GM19035 (cell line): ENCODE measurements at regions not wholly inside any gene's neighbourhood (a gene's known extent, or its start where the extent isn't known, plus 50 kb on each side); places are given as distances from the start of the nearest gene placed in this dataset.
"Not testable (repeated sequence)": the region's sequence is repeated elsewhere in the genome, so short reads cannot be mapped to it uniquely, and the experiment has no call there.

ENCODE experiments used
- ATAC-seq: cut with Tn5 transposase; IDR thresholded peaks from one replicate; pipeline ENCODE4 v1.9.1; 2021; ENCODE audit not compliant: unreplicated experiment

DNA sequence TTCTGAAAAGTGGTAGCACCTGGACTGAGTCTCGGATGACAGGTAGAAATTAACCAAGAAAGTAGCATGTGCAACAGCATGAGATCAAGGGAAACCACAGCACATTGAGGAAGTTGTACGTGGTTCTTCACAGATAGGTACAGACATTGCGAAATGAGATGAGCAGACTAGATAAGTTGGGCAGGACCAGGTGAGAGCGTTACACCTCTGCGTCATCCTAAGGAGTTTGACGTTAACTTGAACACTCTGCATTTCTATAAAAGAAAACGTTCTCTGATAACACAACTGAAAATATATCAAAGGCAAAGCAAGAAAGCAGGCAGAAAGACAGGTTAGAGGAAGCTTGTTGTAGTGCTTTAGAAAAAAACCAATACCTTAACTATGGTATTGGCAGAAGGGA lies 98.5 kb upstream of the RASSF8 start:
- no peak for ATAC-seq

DNA sequence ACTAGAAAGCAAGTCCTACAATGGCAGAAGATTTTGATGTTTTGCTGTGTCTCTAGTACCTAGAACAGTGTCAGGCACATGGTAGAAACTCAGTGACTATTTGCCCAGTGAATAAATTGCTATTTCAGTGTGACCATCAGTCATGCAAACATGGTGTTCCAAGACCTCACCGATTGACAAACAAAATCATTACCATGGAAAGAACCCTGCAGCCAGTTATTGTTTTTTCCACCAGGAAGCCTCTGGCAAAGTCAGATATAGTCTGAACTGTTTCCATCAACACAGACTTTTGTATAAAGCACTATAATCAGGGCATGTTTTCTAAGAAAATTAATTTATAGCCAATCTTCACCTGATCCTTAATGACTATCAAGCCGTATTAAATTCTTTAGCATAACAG lies 97.3 kb upstream of the RASSF8 start:
- no peak for ATAC-seq

DNA sequence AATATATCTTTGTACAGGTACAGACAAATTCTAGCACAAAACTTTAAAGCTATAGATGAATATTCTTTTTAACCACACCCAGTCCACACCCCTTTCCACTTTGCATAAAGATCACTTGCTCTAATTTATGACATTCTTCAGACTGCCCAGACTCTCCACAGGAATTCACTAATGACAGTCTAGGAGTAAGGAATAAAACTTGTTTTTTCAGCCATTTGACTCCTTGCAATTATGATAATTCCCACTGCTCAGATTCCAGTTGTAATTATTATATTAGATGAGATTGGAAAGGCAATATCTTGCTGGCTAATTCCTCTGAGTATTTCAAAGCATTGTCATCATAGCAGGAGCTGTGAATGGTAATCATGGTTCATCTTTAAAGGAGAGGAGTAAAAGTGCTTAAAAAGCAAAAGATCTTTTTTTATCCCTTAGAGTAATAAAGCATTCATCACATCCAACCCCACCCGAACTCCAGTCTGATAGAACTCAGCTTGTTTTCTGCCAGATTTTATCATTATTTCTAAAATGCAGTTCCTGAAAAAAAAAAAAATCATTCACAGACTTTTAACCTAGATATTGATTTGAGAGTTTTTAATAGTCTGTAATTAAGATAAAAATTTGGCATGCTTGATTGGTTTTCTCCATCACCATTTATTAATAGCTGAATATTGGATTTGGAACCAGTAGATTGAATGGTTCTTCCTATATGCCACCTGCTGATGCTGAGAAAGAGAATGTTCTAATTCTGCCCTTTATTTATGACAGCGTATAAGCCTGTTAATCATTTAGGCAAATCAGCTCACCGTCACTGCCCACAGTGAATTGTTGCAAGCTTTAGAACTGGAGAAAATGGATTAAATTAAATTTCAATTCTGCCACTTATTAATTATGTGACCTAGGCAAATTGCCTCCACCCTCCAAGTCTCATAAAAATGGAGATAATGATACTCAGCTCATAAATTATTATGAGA lies 93.9 kb upstream of the RASSF8 start:
- no peak for ATAC-seq

DNA sequence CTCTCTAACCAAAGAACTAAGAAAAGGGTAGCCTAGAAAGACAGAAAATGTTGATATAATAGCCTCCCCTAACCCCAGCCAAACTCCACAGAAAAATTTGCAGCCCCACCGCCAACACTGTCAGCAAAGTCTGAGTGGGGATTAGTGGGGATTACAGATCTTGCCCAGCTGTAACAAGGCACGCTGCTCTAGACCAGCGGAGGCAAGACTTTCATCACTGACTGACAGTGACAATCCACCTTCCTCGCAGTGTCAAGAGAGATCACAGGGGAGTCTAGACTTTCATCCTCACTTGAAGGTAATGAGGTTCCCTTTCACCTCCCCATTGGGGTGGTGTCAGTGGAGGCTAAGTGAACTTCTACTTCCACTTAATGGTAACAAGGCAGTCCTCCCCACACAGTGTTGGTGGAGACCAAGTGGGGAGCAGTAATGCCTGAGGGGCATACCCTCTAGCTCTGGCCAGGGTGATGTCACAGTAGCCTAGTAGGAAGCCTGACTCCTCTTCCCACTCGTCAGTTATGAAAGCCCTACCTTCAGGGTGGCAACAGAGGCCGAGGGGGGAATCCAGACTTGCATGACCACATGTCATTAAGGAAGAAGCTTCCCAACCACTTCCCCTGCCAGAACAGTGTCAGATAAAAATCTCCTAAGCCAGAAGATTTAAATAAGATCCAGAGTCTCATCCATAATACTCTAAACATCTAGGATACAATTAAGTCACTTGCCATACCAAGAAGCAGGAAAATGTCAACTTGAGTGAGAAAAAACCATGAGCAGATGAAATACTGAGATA lies 91.7 kb upstream of the RASSF8 start:
- no peak for ATAC-seq

DNA sequence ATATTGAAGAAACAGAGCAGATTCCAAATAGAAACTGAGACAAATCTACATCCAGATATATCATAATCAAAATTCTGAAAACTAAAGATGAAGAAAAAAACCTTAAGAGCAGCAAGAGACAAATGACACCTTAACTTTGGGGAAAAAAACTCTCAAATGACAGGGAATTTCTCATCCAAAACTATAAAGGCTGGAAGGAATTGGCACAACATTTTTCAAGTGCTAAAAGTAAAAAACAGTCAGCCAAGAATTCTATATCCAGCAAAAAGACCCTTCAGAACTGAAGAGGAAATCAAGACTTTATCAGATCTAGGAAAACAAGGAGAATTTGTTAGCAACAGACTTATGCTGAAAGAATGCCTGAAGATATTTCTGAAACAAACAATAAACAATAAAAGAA lies 90.3 kb upstream of the RASSF8 start:
- no peak for ATAC-seq

DNA sequence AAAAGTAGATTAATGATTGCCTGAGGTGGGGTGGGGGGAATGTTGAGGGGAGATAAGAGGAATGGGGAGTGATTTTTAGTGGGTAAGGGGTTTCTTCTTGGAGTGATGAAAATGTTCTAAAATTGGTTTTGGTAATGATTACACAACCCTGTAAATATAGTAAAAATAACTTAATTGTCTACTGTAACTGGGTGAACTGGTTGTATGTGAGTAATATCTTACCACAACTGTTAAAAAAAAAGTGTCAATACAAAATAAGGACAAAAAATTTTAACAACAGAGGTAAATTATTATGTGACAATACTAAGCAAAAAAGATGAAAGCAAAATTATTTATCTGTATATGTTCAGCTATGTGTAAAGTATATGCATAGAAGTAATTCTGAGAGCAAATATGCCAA lies 86.3 kb upstream of the RASSF8 start:
- ATAC-seq = no peak

DNA sequence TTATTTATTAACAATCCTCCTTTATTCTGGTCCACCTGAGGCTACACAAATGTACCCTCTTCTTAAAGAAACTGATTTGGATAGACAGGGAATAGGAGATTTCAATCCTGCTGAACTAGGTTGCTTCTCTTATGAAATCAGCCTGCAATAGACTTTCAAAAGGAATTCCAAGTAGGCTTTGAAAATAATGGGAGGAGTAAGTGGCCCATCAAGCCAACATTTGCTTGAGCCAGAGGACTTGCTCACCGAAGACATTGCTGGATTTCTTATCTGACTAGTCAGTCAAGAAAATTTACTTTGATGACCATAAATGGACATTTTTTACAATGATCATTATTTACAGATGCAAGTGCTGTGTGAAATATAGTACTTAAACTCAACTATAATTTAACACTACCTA lies 82.8 kb upstream of the RASSF8 start:
- ATAC-seq = no peak

DNA sequence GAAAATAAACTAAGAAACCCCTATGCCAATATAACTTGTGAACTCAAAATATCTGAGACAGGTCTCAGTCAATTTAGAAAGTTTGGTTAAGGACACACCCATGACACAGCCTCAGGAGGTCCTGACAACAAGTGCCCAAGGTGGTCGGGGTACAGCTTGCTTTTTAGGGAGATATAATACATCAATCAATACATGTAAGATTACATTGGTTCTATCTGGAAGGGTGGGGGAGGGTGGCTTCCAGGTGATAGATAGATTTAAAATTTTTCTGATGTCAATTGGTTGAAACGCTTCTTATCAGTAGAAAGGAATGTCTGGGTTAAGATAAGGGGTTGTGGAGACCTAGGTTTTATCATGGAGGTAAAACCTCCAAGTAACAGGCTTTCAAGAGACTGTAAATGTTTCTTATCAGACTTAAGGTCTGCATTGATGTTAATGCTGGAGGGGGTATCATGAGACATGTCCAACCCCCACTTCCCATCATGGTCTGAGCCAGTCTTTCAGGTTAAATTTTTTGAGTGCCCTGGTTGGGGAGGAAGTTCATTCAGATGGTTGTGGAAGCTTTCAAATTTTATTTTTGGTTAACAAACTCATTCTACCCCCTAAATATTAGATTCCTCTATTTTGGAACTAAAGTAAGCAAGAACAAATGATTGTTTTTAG lies 82.0 kb upstream of the RASSF8 start:
- no peak for ATAC-seq

DNA sequence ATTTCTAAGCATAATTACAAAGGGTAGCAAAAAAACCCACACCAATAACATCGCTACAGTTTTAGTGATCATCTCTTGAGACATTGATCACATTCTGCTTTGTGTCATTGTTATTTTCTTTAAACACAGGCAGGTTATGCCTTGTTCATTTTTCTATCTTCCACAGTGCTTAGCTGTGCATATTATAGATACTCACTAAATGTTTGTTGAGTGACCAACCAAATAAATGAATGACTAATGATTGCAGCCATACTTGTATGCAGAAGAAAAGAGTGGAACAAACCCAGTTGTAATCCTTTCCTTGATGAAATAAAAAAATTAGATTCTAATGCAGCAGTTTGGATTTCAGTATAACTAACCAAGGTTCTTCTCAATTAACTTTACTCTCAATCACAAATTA lies 81.0 kb upstream of the RASSF8 start:
- no peak for ATAC-seq

DNA sequence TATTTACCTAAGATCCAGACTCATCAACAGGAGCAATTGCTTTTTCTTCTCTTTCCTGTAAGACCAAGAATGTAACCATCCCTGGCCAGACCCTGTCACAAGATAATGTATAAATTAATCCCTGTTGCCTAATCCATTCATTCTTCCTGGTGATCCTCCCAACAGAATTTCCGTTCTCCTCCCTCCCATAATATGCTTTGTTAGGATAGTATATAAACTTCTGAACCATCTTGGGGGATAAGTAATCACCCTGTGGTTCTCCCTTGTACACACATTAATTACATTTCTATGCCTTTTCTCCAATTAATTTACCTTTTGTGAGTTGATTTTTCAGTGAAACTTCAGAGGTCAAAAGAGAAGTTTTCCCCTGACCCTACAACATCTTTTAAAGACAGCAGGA lies 76.2 kb upstream of the RASSF8 start:
- no peak for ATAC-seq

DNA sequence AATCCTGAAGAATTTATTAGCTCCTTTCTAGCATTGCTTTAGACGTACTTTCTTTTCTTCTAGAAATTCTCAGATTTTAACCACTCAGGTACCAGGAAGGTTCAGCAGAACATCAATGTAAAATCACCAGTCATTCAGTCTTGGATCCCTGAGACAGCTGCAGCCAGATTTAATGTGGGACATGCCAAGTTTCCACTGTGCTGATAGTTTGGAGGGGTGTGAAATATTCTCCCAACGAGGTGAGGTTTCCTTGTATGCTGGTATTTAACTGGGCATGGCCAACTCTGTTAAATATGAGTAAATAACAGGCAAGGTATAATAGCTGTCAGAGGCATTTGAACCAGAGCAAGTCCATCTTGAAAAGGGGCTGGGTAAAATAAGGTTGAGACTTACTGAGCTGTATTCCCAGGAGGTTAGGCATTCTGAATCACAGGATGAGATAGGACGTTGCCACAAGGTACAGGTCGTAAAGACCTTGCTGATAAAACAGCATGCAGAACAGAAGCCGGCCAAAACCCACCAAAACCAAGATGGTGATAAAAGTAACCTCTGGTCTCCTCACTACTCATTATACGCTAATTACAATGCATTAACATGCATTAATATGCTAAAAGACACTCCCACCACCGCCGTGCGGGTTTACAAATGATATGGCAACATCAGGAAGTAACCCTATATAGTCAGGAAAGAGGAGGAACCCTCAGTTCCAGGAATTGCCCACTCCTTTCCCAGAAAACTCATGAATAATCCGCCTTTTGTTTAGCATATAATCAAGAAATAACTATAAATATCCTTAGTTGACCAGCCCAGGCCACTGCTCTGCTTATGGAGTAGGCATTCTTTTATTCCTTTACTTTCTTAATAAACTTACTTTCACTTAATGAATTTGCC lies 75.2 kb upstream of the RASSF8 start:
- ATAC-seq = no peak

DNA sequence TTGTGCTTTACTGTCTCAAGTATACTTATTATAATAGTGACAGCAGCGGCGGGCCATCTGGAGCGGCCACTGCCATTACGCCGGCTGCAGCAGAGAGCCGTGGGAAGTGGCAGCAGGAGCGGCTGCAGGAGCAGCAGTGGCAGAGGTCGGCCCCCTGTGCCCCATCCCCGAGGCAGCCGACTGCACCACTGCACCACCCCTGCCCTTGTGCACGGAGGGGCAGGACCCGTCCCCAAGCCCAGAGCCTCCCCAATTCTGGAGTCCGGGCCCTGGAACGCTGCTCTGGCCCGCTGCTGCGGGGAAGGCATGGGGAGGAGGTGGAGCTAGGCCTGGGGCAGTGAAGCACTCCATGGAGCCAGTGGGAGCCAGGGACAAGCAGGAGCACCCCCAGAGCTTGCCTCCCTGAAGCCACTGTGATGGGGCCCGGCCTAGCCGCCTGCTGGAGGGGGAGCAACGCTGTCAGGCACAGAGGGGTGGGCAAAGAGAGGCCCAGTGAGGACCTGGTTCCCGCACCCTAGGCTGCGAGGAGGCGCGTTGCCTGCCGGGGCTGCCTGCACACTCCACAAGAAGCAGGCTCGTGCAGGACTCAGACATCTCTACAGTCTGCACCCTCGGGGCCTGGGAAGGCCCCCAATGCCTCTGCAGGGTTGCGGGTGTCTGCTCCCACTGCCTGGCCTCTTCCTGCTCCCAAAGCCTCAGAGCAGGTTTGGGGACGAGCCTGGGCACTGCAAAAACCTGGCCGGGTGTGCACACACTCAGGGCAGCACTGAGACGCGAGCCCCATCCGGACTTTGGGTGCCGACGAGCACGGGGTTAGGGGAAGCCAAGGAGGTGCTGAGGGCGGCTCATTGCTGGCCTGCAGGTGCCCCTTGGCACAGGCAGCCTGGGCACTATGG lies 74.2 kb upstream of the RASSF8 start:
- no peak for ATAC-seq

DNA sequence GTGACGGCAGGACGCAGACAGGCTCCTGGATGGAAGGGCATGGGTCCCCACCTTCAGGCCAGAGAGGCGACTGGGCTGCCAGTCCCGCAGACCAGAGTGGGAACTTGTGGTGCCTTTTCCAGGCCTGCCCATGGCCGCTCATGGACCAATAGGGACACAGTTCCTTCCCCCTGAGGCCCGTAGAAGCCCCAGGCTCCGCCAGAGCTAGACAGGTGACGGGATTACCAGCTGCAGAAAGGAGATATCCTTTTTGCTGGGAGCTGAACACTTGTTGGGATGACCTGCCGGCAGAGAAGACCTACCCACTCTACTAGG lies 73.6 kb upstream of the RASSF8 start:
- no peak for ATAC-seq

DNA sequence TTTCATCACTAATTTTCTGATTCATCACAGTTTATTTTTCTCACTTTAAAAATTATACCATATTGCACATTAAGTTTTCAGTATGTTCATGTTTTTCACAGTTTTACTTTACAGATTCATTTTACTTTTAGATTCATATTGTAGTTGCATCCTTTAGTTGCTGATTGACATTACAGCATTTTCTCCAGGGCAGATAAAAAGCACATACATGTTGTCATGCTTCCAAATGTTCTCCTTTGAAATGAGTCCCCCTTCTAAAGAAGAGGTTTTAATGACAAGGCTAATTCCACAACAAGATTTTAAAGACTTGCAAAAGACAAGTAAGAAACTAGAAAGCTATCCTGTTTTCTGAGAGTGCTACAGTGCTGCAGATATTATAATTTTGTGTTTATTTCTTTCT lies 72.1 kb upstream of the RASSF8 start:
- ATAC-seq = no peak

DNA sequence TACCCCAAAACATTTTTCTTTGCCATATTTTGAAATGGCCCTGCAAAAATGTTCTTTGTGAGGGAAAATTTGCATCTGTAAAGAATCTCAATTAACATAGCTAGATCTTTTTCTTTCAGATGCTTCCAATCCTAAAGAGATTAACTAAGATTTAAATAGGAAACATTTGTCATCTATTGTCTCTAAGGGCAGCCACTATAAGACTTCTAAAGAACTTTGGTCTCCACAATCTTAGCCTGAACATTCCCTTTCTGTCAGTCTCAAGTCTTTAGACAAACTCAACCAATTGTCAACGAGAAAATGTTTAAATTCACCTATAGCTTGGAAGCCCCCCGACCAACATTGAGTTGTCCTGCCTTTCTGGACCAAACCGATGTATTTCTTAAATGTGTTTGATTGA lies 71.1 kb upstream of the RASSF8 start:
- no peak for ATAC-seq

DNA sequence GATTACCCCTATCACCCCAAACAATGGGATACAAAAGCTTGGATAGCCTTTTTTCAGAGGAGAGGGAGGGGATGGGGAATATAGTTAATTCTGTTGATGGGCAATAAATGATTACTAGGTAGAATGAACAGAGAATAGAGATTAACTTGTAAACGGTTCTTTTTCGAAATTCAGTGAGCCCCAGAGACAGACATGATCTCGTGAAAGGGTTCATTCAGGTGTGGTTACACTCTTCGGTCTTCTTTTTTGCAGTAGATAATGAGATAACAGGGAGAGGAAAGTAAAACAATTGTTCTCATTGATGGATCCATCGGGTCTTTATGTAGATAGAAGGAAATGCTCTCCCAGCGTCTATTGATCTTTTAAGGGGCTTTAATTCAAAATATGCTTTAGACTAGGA lies 69.3 kb upstream of the RASSF8 start:
- no peak for ATAC-seq

DNA sequence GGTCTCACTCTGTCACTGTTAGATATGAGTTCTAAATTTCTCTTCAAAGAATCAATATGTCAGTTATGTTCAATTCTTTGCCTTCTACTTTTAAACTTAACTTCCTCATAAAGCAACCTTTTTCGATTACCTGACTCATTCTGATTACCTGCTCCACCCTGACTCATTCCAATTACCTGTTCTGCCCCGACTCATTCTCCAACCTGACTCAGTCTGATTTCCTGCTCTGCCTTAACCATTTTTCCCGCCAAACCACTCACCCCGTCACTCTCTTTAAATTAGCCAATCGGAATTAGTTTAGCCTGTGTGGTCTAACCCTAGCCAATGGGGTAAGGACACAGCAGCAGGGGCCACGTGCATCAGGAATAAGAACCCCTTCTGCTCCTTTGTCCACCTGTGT lies 67.4 kb upstream of the RASSF8 start:
- not testable (repeated sequence) for ATAC-seq

DNA sequence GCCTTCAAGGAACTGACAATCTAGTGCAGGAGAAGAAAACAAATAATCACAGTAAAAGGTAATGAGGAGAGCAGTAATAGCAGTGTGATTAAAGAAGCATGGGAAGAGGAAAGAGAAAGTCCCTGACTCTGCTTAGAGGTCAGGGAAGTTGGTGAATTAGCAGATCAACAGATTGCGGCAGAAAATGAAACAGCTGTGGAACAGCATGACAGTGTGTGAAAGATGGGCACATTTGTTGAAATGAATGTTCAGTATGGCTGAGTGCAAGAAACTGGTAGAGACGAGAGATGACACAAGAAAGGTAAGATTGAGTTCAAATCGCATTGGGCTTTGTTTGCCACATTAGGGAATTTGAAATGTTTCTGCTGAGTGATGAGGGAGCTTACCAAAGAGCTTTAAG lies 63.7 kb upstream of the RASSF8 start:
- ATAC-seq = no peak

DNA sequence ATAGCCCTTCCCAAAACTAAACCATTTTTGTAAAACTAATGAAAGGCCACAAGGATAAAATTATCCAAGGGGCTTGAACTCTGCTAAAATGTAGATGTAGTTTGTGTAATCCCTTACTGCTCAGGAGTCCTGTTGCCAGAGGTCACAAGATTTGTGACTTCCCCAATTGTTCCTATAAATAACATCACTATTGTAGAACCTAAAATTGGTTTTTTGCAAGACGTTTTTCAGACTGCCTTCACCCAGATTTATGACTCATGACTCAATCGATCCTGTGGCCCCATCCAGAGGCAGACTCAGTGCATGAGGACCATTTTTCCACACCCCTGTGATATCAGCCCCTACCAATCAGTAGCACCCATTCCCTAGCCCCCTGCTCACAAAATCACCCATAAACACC lies 61.5 kb upstream of the RASSF8 start:
- ATAC-seq = no peak
